ENCODE measurements at regions not wholly inside any gene's neighbourhood (a gene's known extent, or its start where the extent isn't known, plus 50 kb on each side); places are given as distances from the start of the nearest gene placed in this dataset.
A peak's percentile ranks its signal among the peaks of the same experiment; 100 is the strongest.
"Not testable (repeated sequence)": the region's sequence is repeated elsewhere in the genome, so short reads cannot be mapped to it uniquely, and the experiment has no call there.

DNA sequence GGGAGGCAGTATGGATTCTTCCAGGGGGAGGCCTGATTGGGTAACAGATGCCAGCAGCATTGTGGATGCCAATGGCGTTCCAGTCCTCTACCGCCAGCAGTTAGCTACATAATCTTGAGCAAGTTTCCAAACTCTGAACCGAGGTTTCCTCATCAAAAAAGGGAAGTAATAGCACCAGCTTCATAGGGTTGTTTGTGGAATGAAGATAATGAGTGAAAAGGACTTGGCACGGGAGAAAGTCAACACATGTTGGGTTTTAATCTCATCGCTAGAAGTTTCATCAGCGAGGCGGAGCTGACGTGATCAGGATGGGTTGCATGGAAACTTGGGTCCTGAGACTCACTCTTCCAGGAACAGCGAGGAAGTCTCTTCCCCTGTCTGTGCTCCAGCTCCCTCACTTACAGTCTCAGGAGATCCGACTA, 266.7 kb downstream of the SH3BP4 start:
- DNase-seq (ENCODE audit: low read depth in 2 of 2) = peak in 1 of 2 donors; percentile 63
- no peak overlapping the region for H3K4me3 ChIP-seq (replicated peaks in 1 of 2; ENCODE audit: low read depth in 2 of 2, low read length in 2 of 2)
- no peak for TF ChIP-seq CTCF (IDR thresholded peaks at IDR 0.05; ENCODE audit: low read depth, low read length)

DNA sequence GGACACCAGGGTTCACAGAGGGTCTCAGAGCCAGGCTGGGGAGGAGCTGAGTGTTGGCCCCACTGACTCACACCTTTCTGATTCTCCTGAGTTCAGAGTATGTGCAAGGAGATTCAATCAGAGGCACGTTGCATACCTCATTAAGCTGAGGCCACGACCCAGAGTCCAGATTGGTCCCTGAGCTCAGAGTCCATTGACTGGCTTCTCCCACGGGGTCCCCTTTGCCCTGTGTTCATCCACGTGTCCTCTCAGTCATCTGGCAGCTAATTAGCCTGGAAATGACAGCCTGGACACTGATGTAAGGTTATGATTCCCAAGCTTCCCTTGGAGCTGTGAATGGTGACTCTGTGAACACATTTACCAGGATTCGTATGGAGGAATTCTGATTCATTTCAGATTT, 267.2 kb downstream of the SH3BP4 start:
- no peak for DNase-seq (ENCODE audit: low read depth in 2 of 2)
- TF ChIP-seq CTCF (IDR thresholded peaks at IDR 0.05; ENCODE audit: low read depth, low read length) = no peak
- H3K4me3 ChIP-seq (replicated peaks in 1 of 2; ENCODE audit: low read depth in 2 of 2, low read length in 2 of 2) = no peak overlapping the region

DNA sequence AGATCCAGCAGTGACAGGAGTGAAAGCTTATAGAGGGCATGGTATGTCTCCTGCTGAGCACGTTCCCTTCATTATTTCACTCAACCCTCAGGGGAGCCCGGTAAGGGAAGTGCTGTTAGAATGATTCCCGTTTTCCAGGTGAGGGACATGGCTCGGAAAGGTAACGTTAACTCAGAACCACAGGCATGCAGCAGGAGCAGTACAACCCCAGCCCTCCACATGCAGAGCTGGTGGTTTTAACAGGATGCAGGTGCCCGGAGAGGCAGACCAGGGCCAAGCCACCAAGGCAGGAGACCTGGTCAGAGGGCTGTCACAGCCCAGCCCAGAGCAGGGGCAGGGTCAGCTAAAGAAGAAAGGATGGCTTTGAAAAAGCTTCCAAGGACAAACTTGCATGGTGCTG, 268.5 kb downstream of the SH3BP4 start:
- no peak for TF ChIP-seq CTCF (IDR thresholded peaks at IDR 0.05; ENCODE audit: low read depth, low read length)
- no peak for DNase-seq (ENCODE audit: low read depth in 2 of 2)
- H3K4me3 ChIP-seq (replicated peaks in 1 of 2; ENCODE audit: low read depth in 2 of 2, low read length in 2 of 2) = no peak overlapping the region

- no peak for TF ChIP-seq CTCF (IDR thresholded peaks at IDR 0.05; ENCODE audit: low read depth, low read length)
- no peak overlapping the region for H3K4me3 ChIP-seq (replicated peaks in 1 of 2; ENCODE audit: low read depth in 2 of 2, low read length in 2 of 2)
- no peak for DNase-seq (ENCODE audit: low read depth in 2 of 2)
Measured at GRCh38 chr2:235223011-235223410, 270.8 kb upstream of the AGAP1 start.

DNA sequence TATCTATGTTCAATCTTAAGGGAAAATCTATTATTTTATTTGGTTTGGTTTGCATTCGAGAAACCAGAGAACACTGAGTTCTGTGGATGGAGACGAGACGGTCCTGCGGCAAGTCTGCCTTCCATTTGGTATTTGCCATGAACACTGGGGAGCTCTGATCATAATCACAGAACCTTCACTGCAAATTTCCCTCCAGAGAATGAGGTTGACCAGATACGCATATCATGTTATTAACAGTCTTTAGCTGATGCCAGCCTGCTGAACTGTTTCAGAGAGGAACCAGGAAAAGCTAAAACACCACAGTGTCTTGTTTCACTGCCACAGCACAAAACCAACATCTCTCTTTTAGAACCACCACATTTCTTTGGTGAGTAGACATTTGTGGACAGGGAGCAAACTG, 269.4 kb upstream of the AGAP1 start:
- no peak for TF ChIP-seq CTCF (IDR thresholded peaks at IDR 0.05; ENCODE audit: low read depth, low read length)
- DNase-seq (ENCODE audit: low read depth in 2 of 2) = no peak

GRCh38 chr2:235225261-235225660, 268.6 kb upstream of the AGAP1 start:
- TF ChIP-seq CTCF (IDR thresholded peaks at IDR 0.05; ENCODE audit: low read depth, low read length) = no peak
- DNase-seq (ENCODE audit: low read depth in 2 of 2) = no peak
- H3K4me3 ChIP-seq (replicated peaks in 1 of 2; ENCODE audit: low read depth in 2 of 2, low read length in 2 of 2) = no peak overlapping the region

More for the DNA sequence above, 269.4 kb upstream of the AGAP1 start:
- H3K4me3 ChIP-seq (replicated peaks in 1 of 2; ENCODE audit: low read depth in 2 of 2, low read length in 2 of 2) = no peak overlapping the region

GRCh38 chr2:235227590-235227989, 266.3 kb upstream of the AGAP1 start:
- DNase-seq (ENCODE audit: low read depth in 2 of 2) = no peak
- H3K4me3 ChIP-seq (replicated peaks in 1 of 2; ENCODE audit: low read depth in 2 of 2, low read length in 2 of 2) = no peak overlapping the region
- no peak for TF ChIP-seq CTCF (IDR thresholded peaks at IDR 0.05; ENCODE audit: low read depth, low read length)

DNA sequence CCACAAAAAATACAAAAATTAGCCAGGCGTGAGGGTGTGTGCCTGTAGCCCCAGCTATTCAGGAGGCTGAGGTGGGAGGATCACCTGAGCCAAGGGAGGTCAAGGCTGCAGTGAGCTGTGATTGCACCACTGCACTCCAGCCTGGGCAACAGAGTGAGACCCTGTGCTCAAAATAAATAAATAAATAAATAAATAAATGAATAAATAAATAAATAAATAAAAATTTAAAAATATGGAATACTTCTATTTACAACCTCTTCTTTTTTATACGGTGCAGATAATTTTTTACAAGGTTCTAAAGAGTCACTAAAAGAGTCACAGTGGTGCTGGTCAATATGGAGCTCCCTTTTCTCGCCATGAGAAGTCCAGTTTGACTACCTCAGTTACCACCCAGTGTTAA, 265.4 kb upstream of the AGAP1 start:
- not testable (repeated sequence) for DNase-seq (ENCODE audit: low read depth in 2 of 2); H3K4me3 ChIP-seq (replicated peaks in 1 of 2; ENCODE audit: low read depth in 2 of 2, low read length in 2 of 2)

Data from cardiac fibroblast (primary cell).